A549 (cell line): ENCODE measurements at regions not wholly inside any gene's neighbourhood (a gene's known extent, or its start where the extent isn't known, plus 50 kb on each side); places are given as distances from the start of the nearest gene placed in this dataset.

Source experiments
- CHD2 ChIP-seq: fragments of 150-350 bp; IDR thresholded peaks from 2 replicates; pipeline ENCODE4 v1.6.1; 2014; ENCODE audit warnings: low read length; ENCODE audit not compliant: partially characterized antibody
- GATA3 ChIP-seq: IDR thresholded peaks from 2 replicates; pipeline ENCODE4 v1.6.1; 2012; ENCODE audit warnings: borderline replicate concordance
- HDAC2 ChIP-seq: fragments of 200-600 bp; sonication (generic); IDR thresholded peaks from 2 replicates; pipeline ENCODE4 v1.6.1; 2016
- MAFK ChIP-seq: fragments of 450-650 bp; IDR thresholded peaks from 2 replicates; pipeline ENCODE4 v1.6.1; 2014; ENCODE audit not compliant: partially characterized antibody
- PHF8 ChIP-seq: fragments of 200-600 bp; sonication (generic); IDR thresholded peaks from 2 replicates; pipeline ENCODE4 v1.6.1; 2016; ENCODE audit warnings: low read depth, mild to moderate bottlenecking, antibody characterized with exemption, moderate library complexity, borderline replicate concordance
- POLR2A ChIP-seq: IDR thresholded peaks from 2 replicates; pipeline ENCODE4 v1.6.1; 2012; ENCODE audit warnings: mild to moderate bottlenecking, low read length
- RCOR1 ChIP-seq: fragments of 150-350 bp; IDR thresholded peaks from 2 replicates; pipeline ENCODE4 v1.6.1; 2014; ENCODE audit warnings: antibody characterized with exemption, low read length, low read depth
- SMC3 ChIP-seq: fragments of >200 bp; sonication (Bioruptor Twin); formaldehyde crosslinking; IDR thresholded peaks from 3 replicates; pipeline ENCODE4 v1.6.1; 2018; ENCODE audit warnings: inconsistent platforms
- ZFP36 ChIP-seq: fragments of 450-650 bp; IDR thresholded peaks from 2 replicates; pipeline ENCODE4 v1.6.1; 2014; ENCODE audit warnings: borderline replicate concordance; ENCODE audit not compliant: partially characterized antibody
- TF ChIP-seq, protein P1 (sequence below): fragments of >200 bp; sonication (Bioruptor Twin); formaldehyde crosslinking; IDR thresholded peaks from 3 replicates; pipeline ENCODE4 v1.5.1; 2016
- TF ChIP-seq, protein P2 (sequence below): fragments of 200-600 bp; sonication (generic); IDR thresholded peaks from 2 replicates; pipeline ENCODE4 v1.6.1; 2016; ENCODE audit warnings: antibody characterized with exemption, mild to moderate bottlenecking, moderate library complexity
- TF ChIP-seq, protein P3 (sequence below): IDR thresholded peaks from 2 replicates; pipeline ENCODE4 v1.6.1; 2012; ENCODE audit warnings: low read depth, borderline replicate concordance
- TF ChIP-seq, protein P4 (sequence below): fragments of 150-350 bp; IDR thresholded peaks from 2 replicates; pipeline ENCODE4 v1.6.1; 2014; ENCODE audit warnings: low read depth, mild to moderate bottlenecking, low read length

DNA sequence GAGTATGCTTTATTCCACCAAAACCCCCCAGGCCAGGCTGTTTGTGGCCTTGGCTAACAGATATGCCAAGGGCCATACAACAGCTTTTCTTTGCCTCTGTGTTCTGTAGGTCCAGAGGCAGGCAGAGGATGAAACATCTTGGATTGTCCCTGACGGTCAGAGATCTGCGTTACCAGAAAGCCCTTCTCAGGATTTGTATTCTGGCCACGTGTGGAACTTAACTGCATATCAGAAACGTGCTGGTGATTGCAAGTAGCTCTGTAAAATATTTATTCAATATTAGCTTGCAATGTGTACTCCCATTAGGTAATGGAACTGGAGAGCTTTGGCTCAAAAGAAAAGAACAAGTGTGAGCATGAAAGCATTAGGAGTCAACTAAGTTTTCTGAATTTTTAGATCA is 275.0 kb downstream of the CBLN4 start:
- TF ChIP-seq GATA3 (no peak), RCOR1 (no peak), SMC3 (no peak), MAFK (no peak), POLR2A (no peak), PHF8 (no peak), HDAC2 (no peak), CHD2 (no peak), ZFP36 (no peak)
- TF ChIP-seq, protein P1, sequence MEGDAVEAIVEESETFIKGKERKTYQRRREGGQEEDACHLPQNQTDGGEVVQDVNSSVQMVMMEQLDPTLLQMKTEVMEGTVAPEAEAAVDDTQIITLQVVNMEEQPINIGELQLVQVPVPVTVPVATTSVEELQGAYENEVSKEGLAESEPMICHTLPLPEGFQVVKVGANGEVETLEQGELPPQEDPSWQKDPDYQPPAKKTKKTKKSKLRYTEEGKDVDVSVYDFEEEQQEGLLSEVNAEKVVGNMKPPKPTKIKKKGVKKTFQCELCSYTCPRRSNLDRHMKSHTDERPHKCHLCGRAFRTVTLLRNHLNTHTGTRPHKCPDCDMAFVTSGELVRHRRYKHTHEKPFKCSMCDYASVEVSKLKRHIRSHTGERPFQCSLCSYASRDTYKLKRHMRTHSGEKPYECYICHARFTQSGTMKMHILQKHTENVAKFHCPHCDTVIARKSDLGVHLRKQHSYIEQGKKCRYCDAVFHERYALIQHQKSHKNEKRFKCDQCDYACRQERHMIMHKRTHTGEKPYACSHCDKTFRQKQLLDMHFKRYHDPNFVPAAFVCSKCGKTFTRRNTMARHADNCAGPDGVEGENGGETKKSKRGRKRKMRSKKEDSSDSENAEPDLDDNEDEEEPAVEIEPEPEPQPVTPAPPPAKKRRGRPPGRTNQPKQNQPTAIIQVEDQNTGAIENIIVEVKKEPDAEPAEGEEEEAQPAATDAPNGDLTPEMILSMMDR: no peak
- TF ChIP-seq, protein P2, sequence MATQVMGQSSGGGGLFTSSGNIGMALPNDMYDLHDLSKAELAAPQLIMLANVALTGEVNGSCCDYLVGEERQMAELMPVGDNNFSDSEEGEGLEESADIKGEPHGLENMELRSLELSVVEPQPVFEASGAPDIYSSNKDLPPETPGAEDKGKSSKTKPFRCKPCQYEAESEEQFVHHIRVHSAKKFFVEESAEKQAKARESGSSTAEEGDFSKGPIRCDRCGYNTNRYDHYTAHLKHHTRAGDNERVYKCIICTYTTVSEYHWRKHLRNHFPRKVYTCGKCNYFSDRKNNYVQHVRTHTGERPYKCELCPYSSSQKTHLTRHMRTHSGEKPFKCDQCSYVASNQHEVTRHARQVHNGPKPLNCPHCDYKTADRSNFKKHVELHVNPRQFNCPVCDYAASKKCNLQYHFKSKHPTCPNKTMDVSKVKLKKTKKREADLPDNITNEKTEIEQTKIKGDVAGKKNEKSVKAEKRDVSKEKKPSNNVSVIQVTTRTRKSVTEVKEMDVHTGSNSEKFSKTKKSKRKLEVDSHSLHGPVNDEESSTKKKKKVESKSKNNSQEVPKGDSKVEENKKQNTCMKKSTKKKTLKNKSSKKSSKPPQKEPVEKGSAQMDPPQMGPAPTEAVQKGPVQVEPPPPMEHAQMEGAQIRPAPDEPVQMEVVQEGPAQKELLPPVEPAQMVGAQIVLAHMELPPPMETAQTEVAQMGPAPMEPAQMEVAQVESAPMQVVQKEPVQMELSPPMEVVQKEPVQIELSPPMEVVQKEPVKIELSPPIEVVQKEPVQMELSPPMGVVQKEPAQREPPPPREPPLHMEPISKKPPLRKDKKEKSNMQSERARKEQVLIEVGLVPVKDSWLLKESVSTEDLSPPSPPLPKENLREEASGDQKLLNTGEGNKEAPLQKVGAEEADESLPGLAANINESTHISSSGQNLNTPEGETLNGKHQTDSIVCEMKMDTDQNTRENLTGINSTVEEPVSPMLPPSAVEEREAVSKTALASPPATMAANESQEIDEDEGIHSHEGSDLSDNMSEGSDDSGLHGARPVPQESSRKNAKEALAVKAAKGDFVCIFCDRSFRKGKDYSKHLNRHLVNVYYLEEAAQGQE: no peak
- TF ChIP-seq, protein P3, sequence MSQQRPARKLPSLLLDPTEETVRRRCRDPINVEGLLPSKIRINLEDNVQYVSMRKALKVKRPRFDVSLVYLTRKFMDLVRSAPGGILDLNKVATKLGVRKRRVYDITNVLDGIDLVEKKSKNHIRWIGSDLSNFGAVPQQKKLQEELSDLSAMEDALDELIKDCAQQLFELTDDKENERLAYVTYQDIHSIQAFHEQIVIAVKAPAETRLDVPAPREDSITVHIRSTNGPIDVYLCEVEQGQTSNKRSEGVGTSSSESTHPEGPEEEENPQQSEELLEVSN: no peak
- TF ChIP-seq, protein P4, sequence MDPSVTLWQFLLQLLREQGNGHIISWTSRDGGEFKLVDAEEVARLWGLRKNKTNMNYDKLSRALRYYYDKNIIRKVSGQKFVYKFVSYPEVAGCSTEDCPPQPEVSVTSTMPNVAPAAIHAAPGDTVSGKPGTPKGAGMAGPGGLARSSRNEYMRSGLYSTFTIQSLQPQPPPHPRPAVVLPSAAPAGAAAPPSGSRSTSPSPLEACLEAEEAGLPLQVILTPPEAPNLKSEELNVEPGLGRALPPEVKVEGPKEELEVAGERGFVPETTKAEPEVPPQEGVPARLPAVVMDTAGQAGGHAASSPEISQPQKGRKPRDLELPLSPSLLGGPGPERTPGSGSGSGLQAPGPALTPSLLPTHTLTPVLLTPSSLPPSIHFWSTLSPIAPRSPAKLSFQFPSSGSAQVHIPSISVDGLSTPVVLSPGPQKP: no peak
